Hepatocyte (in vitro differentiated cells): ENCODE measurements at regions not wholly inside any gene's neighbourhood (a gene's known extent, or its start where the extent isn't known, plus 50 kb on each side); places are given as distances from the start of the nearest gene placed in this dataset.

ENCODE experiments used
- DNase-seq: peaks from one replicate; pipeline ENCODE4 v3.0.0-alpha.2; 2016; ENCODE audit warnings: low spot score
- H2AFZ ChIP-seq: fragments of 200-600 bp; sonication (generic); 2 replicates; pipeline ENCODE4 v1.6.0; 2016; ENCODE audit warnings: antibody characterized with exemption, mild to moderate bottlenecking
- H3K27ac ChIP-seq: fragments of 200-600 bp; sonication (generic); 2 replicates; pipeline ENCODE4 v1.5.1; 2016; ENCODE audit warnings: mild to moderate bottlenecking
- H3K27me3 ChIP-seq: fragments of 200-600 bp; sonication (generic); 2 replicates; pipeline ENCODE4 v1.6.1; 2016
- H3K36me3 ChIP-seq: fragments of 200-600 bp; sonication (generic); replicated peaks from 2 replicates; pipeline ENCODE4 v1.5.1; 2016; ENCODE audit warnings: low read depth; ENCODE audit not compliant: insufficient read depth
- H3K4me1 ChIP-seq: fragments of 200-600 bp; sonication (generic); 2 replicates; pipeline ENCODE4 v1.5.1; 2016; ENCODE audit warnings: mild to moderate bottlenecking, moderate library complexity; ENCODE audit not compliant: insufficient read depth
- H3K4me2 ChIP-seq: fragments of 200-600 bp; sonication (generic); 2 replicates; pipeline ENCODE4 v1.6.0; 2016
- H3K4me3 ChIP-seq: fragments of 200-600 bp; sonication (generic); 2 replicates; pipeline ENCODE4 v1.5.1; 2016; ENCODE audit warnings: mild to moderate bottlenecking
- H3K79me2 ChIP-seq: fragments of 200-600 bp; sonication (generic); 2 replicates; pipeline ENCODE4 v1.6.0; 2017; ENCODE audit warnings: mild to moderate bottlenecking
- H3K9me2 ChIP-seq: fragments of 200-600 bp; sonication (generic); replicated peaks from 2 replicates; pipeline ENCODE4 v1.6.0; 2017; ENCODE audit warnings: mild to moderate bottlenecking; ENCODE audit not compliant: insufficient read depth
- H3K9me3 ChIP-seq: fragments of 200-600 bp; sonication (generic); 2 replicates; pipeline ENCODE4 v1.5.1; 2016; ENCODE audit warnings: low read depth, mild to moderate bottlenecking
- H4K20me1 ChIP-seq: fragments of 200-600 bp; sonication (generic); 2 replicates; pipeline ENCODE4 v1.6.0; 2016; ENCODE audit warnings: mild to moderate bottlenecking; ENCODE audit not compliant: insufficient read depth, poor library complexity, severe bottlenecking
- EZH2 ChIP-seq: fragments of 200-600 bp; sonication (generic); IDR thresholded peaks from 2 replicates; pipeline ENCODE4 v1.6.1; 2016; ENCODE audit warnings: antibody characterized with exemption, mild to moderate bottlenecking, borderline replicate concordance
- EZH2phosphoT487 ChIP-seq: fragments of 200-600 bp; sonication (generic); IDR thresholded peaks from one replicate; pipeline ENCODE4 v1.6.1; 2018; ENCODE audit warnings: antibody characterized with exemption, mild to moderate bottlenecking, low read depth, moderate library complexity; ENCODE audit not compliant: unreplicated experiment, severe bottlenecking
- WGBS: methylation state at CpG from one replicate; pipeline ENCODE4 v1.1.6; 2016; ENCODE audit warnings: low lambda C conversion rate; ENCODE audit errors: missing lambda C conversion rate; 5-methylcytosine and 5-hydroxymethylcytosine counted together
- TF ChIP-seq, protein P1 (sequence below): fragments of 200-600 bp; sonication (generic); IDR thresholded peaks from 2 replicates; pipeline ENCODE4 v1.5.1; 2016; ENCODE audit warnings: antibody characterized with exemption, mild to moderate bottlenecking; ENCODE audit not compliant: poor library complexity

DNA sequence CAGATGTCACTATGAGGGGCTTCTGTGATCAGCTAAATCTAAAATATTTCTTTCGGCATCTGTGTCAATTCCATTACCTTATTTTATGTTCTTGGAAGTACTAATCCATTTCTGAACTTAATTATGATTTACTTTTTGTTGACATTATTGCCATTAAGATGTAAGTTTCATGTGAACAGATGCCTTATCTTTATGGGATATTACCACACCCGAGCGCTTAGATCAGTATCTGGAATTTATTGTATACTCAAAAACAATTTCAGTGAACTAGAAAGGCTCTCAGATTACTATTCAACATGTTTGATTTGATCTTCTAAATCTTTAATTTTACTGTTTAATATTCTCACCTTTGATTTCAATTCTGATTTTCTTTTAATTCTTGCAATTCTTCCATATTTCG, 567.7 kb upstream of the TLE4 start:
- H3K27ac ChIP-seq = no peak overlapping the region
- 83% methylated on average over 4 of the region's 4 CpGs for WGBS
- H3K79me2 ChIP-seq = no peaks in the 10 kb centered on the region
- no peaks in the 10 kb centered on the region for H4K20me1 ChIP-seq
- DNase-seq = no peak
- H3K27me3 ChIP-seq = no peaks in the 10 kb centered on the region
- H3K4me1 ChIP-seq = no peaks in the 10 kb centered on the region
- H3K36me3 ChIP-seq = no peaks in the 10 kb centered on the region
- H3K4me3 ChIP-seq = no peak overlapping the region
- no peak overlapping the region for H3K4me2 ChIP-seq
- no peaks in the 10 kb centered on the region for H3K9me2 ChIP-seq
- H3K9me3 ChIP-seq = no peaks in the 10 kb centered on the region
- TF ChIP-seq EZH2phosphoT487 (no peak), EZH2 (no peak)
- TF ChIP-seq, protein P1, sequence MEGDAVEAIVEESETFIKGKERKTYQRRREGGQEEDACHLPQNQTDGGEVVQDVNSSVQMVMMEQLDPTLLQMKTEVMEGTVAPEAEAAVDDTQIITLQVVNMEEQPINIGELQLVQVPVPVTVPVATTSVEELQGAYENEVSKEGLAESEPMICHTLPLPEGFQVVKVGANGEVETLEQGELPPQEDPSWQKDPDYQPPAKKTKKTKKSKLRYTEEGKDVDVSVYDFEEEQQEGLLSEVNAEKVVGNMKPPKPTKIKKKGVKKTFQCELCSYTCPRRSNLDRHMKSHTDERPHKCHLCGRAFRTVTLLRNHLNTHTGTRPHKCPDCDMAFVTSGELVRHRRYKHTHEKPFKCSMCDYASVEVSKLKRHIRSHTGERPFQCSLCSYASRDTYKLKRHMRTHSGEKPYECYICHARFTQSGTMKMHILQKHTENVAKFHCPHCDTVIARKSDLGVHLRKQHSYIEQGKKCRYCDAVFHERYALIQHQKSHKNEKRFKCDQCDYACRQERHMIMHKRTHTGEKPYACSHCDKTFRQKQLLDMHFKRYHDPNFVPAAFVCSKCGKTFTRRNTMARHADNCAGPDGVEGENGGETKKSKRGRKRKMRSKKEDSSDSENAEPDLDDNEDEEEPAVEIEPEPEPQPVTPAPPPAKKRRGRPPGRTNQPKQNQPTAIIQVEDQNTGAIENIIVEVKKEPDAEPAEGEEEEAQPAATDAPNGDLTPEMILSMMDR = no peak
- no peak overlapping the region for H2AFZ ChIP-seq

DNA sequence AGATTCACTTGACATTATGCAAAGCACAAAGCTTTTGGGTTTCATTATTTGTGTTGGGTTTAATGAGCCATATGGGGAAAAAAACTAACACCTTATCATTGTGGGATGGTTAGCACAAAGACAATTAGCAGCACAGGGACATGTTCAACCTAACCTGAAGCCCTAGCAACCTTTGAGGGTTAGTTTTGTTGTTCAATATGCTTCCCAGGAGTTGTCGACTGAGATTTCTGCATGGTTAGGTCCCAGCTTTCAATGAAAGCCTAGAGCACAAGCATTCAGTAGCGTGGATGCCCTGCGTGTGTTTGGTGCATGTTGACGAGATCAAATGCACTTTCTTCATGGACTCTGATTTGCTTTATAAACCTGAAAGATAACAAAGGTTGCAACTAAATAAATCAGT, 565.2 kb upstream of the TLE4 start:
- H3K9me3 ChIP-seq = no peaks in the 10 kb centered on the region
- TF ChIP-seq EZH2 (no peak), EZH2phosphoT487 (no peak)
- TF ChIP-seq, protein P1 = no peak
- 95% methylated on average over 4 of the region's 4 CpGs for WGBS
- H3K36me3 ChIP-seq = no peaks in the 10 kb centered on the region
- H3K27ac ChIP-seq = no peak overlapping the region
- DNase-seq = no peak
- no peaks in the 10 kb centered on the region for H3K27me3 ChIP-seq
- H3K79me2 ChIP-seq = no peaks in the 10 kb centered on the region
- no peak overlapping the region for H2AFZ ChIP-seq
- H3K4me1 ChIP-seq = no peaks in the 10 kb centered on the region
- H3K4me2 ChIP-seq = no peak overlapping the region
- H3K4me3 ChIP-seq = no peak overlapping the region
- no peaks in the 10 kb centered on the region for H3K9me2 ChIP-seq
- no peaks in the 10 kb centered on the region for H4K20me1 ChIP-seq

DNA sequence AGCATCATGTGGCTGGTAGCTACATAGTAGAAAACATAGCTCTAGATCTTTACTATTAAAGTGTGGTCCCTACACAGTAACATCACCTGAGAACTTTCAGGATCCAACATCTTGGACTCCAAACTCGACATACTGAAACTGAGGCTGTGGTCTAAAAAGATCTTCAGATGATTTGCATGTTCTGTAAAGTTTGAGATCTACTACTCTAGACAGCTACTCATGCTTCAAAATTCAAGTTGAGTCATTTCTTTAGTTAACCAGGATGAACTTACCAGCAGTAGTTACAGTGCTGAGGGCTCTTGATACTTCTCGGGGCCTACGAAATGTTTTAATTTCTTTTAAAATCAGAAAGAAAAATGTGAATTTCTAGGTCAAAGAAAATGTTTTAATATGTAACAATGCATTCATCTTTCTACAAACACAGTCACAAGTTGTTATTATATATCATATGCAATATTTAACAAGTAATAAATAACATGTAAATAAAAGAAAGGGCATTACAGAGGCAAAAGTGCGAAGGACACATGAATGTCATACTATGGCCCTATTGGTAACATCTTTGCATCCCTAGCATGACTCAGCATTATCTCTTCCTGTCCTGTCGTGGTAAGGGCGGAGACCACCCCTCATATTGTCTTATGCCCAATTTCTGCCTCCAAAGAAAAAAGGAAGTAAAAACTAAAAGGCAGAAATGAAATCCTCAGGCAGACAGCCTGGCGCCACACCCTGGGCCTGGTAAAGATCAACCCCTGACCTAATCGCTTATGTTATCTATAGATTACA, 563.9 kb upstream of the TLE4 start:
- Histone ChIP-seq H3K4me2 (no peak overlapping the region), H3K27ac (no peak overlapping the region), H3K9me2 (no peaks in the 10 kb centered on the region), H4K20me1 (no peaks in the 10 kb centered on the region), H3K4me3 (no peak overlapping the region), H3K4me1 (no peaks in the 10 kb centered on the region), H3K9me3 (no peaks in the 10 kb centered on the region), H3K27me3 (no peaks in the 10 kb centered on the region), H3K79me2 (no peaks in the 10 kb centered on the region), H3K36me3 (no peaks in the 10 kb centered on the region), H2AFZ (no peak overlapping the region)
- TF ChIP-seq EZH2 (no peak), EZH2phosphoT487 (no peak)
- TF ChIP-seq, protein P1 = no peak
- no peak for DNase-seq
- WGBS = 90% methylated on average over 8 of the region's 8 CpGs
